Prostate gland (tissue), 2 donors: ENCODE measurements at regions not wholly inside any gene's neighbourhood (a gene's known extent, or its start where the extent isn't known, plus 50 kb on each side); places are given as distances from the start of the nearest gene placed in this dataset.

Source experiments
- CTCF ChIP-seq, 4 experiments: fragments of 200-600 bp in 2 of 4; fragments of 450-650 bp in 2 of 4; sonication (generic) in 2 of 4; IDR thresholded peaks; 1 replicate in 3 of 4; 2 replicates in 1 of 4; pipeline ENCODE4 v1.5.1; 2016 to 2019; ENCODE audit warnings: antibody characterized with exemption in 4 of 4, mild to moderate bottlenecking in 2 of 4, moderate library complexity in 2 of 4
- POLR2A ChIP-seq: fragments of 450-650 bp; IDR thresholded peaks from one replicate; pipeline ENCODE4 v1.6.1; 2016; ENCODE audit warnings: antibody characterized with exemption, mild to moderate bottlenecking
- POLR2AphosphoS5 ChIP-seq: sonication (generic); formaldehyde crosslinking; IDR thresholded peaks from one replicate; pipeline ENCODE4 v1.6.1; 2017; ENCODE audit warnings: antibody characterized with exemption

- TF ChIP-seq CTCF (IDR thresholded peaks at IDR 0.05) (no peak), POLR2A (no peak), POLR2AphosphoS5 (no peak)
These were observed 840.3 kb downstream of the GALC start for GRCh38 chr14:87152693-87153092.
